ENCODE measurements at regions not wholly inside any gene's neighbourhood (a gene's known extent, or its start where the extent isn't known, plus 50 kb on each side); places are given as distances from the start of the nearest gene placed in this dataset.
"Not testable (repeated sequence)": the region's sequence is repeated elsewhere in the genome, so short reads cannot be mapped to it uniquely, and the experiment has no call there.

DNA sequence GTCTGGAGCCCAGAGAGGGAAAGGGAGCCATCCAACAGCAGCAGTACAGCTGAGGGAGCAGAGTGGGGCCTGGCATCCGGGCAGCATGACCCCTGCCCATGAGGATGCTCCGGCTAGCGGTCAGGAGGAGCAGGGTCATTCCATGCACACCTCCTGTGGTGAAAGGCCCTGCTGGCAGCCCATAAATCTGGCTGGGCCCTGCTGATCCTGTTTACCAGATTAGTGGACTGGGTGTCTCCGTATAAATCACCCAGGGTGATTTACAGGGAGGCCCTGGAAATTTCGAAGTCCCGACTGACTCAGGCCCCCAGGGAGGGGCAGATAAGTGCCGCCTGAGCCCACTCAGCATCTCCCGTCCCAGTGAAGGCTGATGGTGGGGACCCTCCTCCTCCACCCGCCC, 117.6 kb upstream of the HAND1 start:
- Mint-ChIP-seq H3K36me3 (ENCODE audit: insufficient read depth) (no peaks in the 10 kb centered on the region), H3K27me3 (peaks cover 8% of the 10 kb centered on the region), H3K9me3 (ENCODE audit: low read depth) (no peaks in the 10 kb centered on the region), H3K27ac (no peak overlapping the region), H3K4me1 (ENCODE audit: low read depth) (no peaks in the 10 kb centered on the region), H3K4me3 (ENCODE audit: low read depth) (no peak overlapping the region)
- TF ChIP-seq, protein P1, sequence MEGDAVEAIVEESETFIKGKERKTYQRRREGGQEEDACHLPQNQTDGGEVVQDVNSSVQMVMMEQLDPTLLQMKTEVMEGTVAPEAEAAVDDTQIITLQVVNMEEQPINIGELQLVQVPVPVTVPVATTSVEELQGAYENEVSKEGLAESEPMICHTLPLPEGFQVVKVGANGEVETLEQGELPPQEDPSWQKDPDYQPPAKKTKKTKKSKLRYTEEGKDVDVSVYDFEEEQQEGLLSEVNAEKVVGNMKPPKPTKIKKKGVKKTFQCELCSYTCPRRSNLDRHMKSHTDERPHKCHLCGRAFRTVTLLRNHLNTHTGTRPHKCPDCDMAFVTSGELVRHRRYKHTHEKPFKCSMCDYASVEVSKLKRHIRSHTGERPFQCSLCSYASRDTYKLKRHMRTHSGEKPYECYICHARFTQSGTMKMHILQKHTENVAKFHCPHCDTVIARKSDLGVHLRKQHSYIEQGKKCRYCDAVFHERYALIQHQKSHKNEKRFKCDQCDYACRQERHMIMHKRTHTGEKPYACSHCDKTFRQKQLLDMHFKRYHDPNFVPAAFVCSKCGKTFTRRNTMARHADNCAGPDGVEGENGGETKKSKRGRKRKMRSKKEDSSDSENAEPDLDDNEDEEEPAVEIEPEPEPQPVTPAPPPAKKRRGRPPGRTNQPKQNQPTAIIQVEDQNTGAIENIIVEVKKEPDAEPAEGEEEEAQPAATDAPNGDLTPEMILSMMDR (IDR thresholded peaks at IDR 0.05; ENCODE audit: unreplicated experiment) = no peak
- no peak for DNase-seq (ENCODE audit: low spot score, unreplicated experiment)

DNA sequence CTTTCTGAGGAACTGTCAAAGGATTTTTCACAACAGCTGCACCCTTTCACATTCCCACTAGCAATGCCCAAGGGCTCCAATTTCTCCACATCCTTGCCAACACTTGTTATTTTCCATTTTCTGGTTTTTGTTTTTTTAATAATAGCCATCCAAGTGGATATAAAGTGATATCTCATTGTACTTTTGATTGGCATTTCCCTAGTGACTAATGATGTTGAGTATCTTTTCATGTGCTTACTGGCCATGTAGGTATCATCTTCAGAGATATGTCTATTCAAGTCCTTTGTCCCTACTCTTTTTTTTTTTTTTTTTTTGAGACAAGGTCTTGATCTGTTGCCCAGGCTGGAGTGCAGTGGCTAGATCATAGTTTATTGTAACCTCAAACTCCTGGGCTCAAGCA, 115.8 kb upstream of the HAND1 start:
- Mint-ChIP-seq H3K4me3 (ENCODE audit: low read depth) (no peak overlapping the region), H3K9me3 (ENCODE audit: low read depth) (no peaks in the 10 kb centered on the region), H3K27me3 (peaks cover 8% of the 10 kb centered on the region), H3K4me1 (ENCODE audit: low read depth) (no peaks in the 10 kb centered on the region), H3K36me3 (ENCODE audit: insufficient read depth) (no peaks in the 10 kb centered on the region), H3K27ac (no peak overlapping the region)
- TF ChIP-seq, protein P1 (IDR thresholded peaks at IDR 0.05; ENCODE audit: unreplicated experiment) = no peak
- DNase-seq (ENCODE audit: low spot score, unreplicated experiment) = no peak

DNA sequence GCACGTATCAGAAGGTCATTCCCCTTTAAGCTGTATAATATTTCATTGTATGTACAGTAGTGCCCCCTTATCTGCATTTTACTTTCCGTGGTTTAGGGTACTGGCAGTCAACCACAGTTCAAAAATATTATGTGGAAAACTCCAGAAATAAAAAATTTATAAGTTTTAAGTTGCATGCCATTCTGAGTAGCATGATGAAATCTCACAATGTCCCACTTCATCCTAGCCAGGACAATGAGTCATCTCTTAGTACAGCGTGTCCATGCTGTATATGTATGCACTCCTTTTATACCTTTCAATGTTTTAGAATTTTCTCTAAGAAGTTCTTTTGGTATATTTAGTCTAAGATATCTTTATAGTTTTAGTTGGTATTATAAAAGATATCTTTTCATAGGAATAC, 115.0 kb upstream of the HAND1 start:
- H3K36me3 Mint-ChIP-seq (ENCODE audit: insufficient read depth) = no peaks in the 10 kb centered on the region

DNA sequence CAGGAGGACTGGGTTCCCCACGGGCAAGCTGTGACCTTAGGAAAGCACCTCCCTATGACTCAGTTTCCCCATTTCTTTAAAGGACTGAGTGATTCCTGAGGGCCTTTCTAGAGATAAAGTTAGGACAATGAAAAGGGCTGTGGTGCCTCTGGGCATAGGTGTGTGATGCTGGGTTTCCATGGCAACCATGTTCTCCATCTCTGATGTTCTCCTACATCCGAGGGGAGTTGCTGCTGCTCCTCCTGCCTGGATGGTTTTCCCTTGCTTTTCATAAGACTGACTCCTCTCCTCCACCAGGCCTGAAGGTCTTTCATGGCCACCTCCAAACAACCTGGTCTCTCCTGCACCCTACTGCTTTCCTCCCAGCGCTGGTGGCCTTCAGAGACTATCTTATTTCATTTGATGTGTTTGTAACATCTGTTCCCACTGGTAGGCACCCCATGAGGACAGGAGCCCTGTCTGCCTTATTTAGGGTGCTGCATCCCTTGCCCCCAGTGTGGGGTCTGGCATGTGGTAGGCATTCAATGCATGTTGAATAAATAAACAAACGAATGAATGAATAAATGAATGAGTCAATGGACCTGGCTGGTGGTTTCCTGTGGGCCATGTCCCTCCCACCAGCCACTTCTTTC, 112.2 kb upstream of the HAND1 start:
- H3K4me1 Mint-ChIP-seq (ENCODE audit: low read depth) = peaks cover 7% of the 10 kb centered on the region
- H3K9me3 Mint-ChIP-seq (ENCODE audit: low read depth) = no peaks in the 10 kb centered on the region
- TF ChIP-seq, protein P1 (IDR thresholded peaks at IDR 0.05; ENCODE audit: unreplicated experiment) = no peak
- no peak for DNase-seq (ENCODE audit: low spot score, unreplicated experiment)
- H3K27me3 Mint-ChIP-seq = peaks cover 10% of the 10 kb centered on the region
- no peak overlapping the region for H3K4me3 Mint-ChIP-seq (ENCODE audit: low read depth)
- no peaks in the 10 kb centered on the region for H3K36me3 Mint-ChIP-seq (ENCODE audit: insufficient read depth)
- no peak overlapping the region for H3K27ac Mint-ChIP-seq

More for the DNA sequence above, 115.0 kb upstream of the HAND1 start:
- no peak overlapping the region for H3K4me3 Mint-ChIP-seq (ENCODE audit: low read depth)
- no peak for DNase-seq (ENCODE audit: low spot score, unreplicated experiment)
- peaks cover 12% of the 10 kb centered on the region for H3K27me3 Mint-ChIP-seq
- no peak overlapping the region for H3K27ac Mint-ChIP-seq
- H3K9me3 Mint-ChIP-seq (ENCODE audit: low read depth) = no peaks in the 10 kb centered on the region
- TF ChIP-seq, protein P1 (IDR thresholded peaks at IDR 0.05; ENCODE audit: unreplicated experiment) = no peak
- peaks cover 1% of the 10 kb centered on the region for H3K4me1 Mint-ChIP-seq (ENCODE audit: low read depth)

DNA sequence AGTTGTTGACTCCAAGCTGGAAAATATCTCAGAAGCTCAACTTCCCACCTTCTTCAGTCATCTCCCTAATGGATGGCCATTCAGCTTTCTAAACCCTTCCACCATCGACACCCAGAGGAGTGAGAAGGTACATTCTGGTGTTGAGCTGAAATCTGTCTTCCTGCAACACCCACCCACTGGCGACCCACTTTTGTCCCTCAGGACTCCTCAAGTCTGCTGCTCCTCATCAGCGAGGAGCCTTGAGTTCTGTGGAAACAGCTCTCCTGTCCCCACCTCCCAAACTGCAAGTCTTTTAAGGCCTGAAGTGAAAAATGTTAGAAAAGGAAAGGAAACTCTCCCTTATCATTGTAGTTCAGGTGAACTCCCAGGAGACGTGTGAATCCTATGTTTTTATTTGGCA, 111.5 kb upstream of the HAND1 start:
- TF ChIP-seq, protein P1 (IDR thresholded peaks at IDR 0.05; ENCODE audit: unreplicated experiment) = no peak
- Mint-ChIP-seq H3K36me3 (ENCODE audit: insufficient read depth) (no peaks in the 10 kb centered on the region), H3K4me3 (ENCODE audit: low read depth) (no peak overlapping the region), H3K27ac (no peak overlapping the region), H3K4me1 (ENCODE audit: low read depth) (peaks cover 7% of the 10 kb centered on the region), H3K9me3 (ENCODE audit: low read depth) (no peaks in the 10 kb centered on the region), H3K27me3 (peaks cover 15% of the 10 kb centered on the region)
- no peak for DNase-seq (ENCODE audit: low spot score, unreplicated experiment)

DNA sequence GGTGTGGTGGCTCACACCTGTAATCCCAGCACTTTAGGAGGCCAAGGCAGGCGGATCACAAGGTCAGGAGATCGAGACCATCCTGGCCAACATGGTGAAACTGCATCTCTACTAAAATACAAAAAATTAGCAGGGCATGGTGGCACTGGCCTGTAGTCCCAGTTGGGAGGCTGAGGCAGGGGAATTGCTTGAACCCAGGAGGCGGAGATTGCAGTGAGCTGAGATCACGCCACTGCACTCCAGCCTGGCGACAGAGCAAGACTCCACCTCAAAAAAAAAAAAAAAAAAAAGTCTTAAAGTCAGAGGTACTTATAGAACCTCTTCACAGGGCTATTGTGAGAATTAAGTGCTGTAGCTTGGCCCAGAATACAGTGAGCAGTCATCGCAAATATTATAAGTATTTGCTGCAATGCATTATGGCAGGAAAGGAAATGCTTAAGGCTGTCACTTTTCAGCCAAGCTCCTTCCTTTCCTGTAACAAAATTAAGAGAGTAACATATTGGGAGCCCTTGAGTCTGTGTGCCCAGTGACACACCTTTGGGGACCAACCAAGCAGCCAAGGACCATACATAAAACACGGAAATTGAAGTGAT, 110.9 kb upstream of the HAND1 start:
- DNase-seq (ENCODE audit: low spot score, unreplicated experiment); H3K4me1 Mint-ChIP-seq (ENCODE audit: low read depth); H3K9me3 Mint-ChIP-seq (ENCODE audit: low read depth); H3K36me3 Mint-ChIP-seq (ENCODE audit: insufficient read depth); H3K27ac Mint-ChIP-seq; H3K4me3 Mint-ChIP-seq (ENCODE audit: low read depth): not testable (repeated sequence)
- H3K27me3 Mint-ChIP-seq = peaks cover 19% of the 10 kb centered on the region

All from progenitor cell of endocrine pancreas (in vitro differentiated cells).